KBM-7 (cell line): ENCODE measurements at regions not wholly inside any gene's neighbourhood (a gene's known extent, or its start where the extent isn't known, plus 50 kb on each side); places are given as distances from the start of the nearest gene placed in this dataset.

Experiments used
- DNase-seq: peaks from one replicate; pipeline ENCODE4 v3.0.0-alpha.2; 2015
- in situ Hi-C: fragments of 300-500 bp; cut with MboI; formaldehyde crosslinking; loops from 2 replicates; pipeline ENCODE4 v1.14.3; 2020; ENCODE audit warnings: low sequenced_read_pairs, low pct_unique_long_range_greater_than_20kb, mixed read lengths

DNA sequence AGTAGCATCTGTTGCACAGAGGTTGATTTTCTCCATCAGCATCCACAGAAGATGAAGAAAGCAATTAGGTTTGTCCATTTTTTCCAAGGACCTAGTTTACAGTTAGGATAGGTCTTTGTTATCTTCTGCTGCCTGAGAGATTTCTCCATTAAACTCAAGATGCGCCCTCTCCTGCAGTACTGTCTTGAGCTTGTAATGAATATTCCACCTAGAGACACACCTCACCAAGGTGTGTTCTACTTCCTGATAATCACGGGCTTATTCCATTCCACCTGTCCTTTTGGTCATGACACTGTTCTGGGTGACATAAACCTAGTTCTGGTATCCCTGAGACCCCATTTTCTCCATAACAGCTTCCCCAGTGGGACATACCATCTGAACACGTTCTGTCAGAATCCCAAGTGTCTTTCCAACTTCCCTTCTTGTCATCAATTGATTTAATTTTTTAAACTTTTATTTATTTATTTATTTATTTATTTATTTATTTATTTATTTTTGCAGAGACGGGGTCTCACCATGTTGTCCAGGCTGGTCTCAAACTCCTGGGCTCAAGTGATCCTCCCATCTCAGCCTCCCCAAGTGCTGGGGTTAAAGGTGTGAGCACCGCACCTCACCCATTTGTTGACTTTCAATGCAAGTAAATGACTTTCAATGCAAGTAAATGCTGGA lies 75.6 kb upstream of the HS3ST5 start:
- no peak for DNase-seq
- in situ Hi-C loops, result no loop called here

DNA sequence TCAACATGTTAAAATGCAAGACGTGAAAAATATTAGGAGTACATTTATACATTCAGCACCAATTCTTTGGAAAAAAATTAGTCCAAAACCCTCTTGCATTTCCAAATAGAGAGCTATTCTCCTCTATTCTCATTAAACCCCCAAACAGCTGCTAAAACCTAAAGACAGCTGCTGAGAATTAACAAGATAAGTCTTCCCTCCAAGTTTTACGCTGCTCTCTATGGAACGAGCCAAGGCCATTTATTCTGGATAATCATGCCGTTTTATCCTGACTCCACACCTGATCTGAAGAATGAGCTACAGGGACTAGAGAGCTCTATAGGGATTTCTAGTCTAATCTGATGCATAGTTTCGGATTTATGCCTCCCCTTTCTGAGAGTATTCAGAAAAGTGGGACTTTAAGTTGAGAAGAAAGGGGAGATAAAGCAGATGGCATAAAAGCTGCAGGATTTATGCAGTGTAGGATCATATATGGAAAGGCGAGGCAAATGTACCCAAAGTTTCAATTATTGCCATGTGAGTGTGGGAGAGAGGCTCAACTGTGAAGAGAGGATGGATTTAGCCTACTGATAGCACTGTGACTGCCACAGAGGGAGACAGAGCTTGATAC lies 64.7 kb upstream of the HS3ST5 start:
- in situ Hi-C loops, result no loop called here
- DNase-seq, result no peak

GRCh38 chr6:114404339-114404955 lies 61.6 kb upstream of the HS3ST5 start:
- in situ Hi-C loops, result no loop called here
- no peak for DNase-seq

GRCh38 chr6:114403858-114404257 lies 61.0 kb upstream of the HS3ST5 start:
- no peak for DNase-seq
- in situ Hi-C loops, result no loop called here

DNA sequence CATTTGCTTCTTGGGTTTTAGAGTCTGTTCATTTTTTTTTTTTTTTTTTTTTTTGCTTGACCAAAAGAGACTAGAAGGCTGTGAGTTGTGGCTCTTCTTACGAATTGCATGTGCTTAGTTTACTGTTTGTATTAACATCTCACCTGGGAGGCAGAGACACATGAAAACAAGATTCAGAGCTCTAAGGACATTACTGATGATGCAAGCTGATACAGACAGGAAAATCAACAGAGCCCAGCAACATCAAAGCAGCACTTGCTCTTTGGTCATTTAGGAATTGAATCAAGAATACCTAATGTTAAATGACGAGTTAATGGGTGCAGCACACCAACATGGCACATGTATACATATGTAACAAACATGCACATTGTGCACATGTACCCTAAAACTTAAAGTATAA lies 55.7 kb upstream of the HS3ST5 start:
- in situ Hi-C loops, result no loop called here

More for the DNA sequence above, 55.7 kb upstream of the HS3ST5 start:
- no peak for DNase-seq
